ENCODE measurements at regions not wholly inside any gene's neighbourhood (a gene's known extent, or its start where the extent isn't known, plus 50 kb on each side); places are given as distances from the start of the nearest gene placed in this dataset.

DNA sequence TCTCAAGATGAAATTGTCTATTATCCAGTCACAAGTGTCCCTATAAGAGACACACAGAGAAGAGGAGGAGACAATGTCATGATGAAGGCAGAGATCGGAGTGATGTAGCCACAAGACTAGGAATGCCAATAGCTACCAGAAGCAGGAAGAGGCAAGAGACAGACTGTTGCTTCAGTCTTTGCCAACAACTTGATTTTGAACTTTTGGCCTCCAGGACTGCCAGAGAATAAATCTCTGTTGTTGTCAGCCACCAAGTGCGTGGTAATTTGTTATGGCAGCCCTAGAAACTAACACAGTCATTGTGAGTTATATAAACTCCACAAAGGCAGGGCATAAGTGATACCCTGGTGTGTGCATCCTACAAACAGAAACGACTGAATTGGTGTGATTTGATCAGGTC lies 517.0 kb downstream of the BTBD3 start:
- 43 to 44% methylated on average over 3 of the region's 3 CpGs for WGBS, 2 donors

DNA sequence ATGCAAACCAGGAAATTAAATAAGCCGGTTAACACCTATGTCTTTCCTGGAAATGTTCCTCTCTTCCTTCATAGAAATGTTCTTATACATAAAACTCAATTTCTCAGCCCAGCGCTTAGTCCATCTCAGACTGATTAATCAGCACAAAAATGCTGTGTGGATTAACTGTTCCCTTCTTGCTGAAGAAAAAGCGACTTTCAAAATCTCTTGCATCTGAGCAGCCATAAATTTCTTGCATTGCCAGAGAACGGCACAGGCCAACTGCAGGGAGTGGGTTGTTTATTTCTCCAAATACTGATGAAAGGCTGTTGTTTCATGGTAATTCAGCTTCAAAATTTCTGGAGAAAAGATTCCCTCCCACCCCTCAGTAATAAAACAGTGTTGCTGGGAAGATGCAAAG lies 517.6 kb downstream of the BTBD3 start:
- no peak for TF ChIP-seq POLR2A (IDR thresholded peaks at IDR 0.05)
- TF ChIP-seq, protein P1, sequence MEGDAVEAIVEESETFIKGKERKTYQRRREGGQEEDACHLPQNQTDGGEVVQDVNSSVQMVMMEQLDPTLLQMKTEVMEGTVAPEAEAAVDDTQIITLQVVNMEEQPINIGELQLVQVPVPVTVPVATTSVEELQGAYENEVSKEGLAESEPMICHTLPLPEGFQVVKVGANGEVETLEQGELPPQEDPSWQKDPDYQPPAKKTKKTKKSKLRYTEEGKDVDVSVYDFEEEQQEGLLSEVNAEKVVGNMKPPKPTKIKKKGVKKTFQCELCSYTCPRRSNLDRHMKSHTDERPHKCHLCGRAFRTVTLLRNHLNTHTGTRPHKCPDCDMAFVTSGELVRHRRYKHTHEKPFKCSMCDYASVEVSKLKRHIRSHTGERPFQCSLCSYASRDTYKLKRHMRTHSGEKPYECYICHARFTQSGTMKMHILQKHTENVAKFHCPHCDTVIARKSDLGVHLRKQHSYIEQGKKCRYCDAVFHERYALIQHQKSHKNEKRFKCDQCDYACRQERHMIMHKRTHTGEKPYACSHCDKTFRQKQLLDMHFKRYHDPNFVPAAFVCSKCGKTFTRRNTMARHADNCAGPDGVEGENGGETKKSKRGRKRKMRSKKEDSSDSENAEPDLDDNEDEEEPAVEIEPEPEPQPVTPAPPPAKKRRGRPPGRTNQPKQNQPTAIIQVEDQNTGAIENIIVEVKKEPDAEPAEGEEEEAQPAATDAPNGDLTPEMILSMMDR (IDR thresholded peaks at IDR 0.05), result no peak
- Histone ChIP-seq H3K4me3 (peak overlapping the region in 1 of 4 donors; percentile 12), H3K9me3 (no peaks in the 10 kb centered on the region), H3K36me3 (no peaks in the 10 kb centered on the region), H3K27me3 (no peaks in the 10 kb centered on the region), H3K4me1 (no peaks in the 10 kb centered on the region), H3K27ac (peak overlapping the region in 3 of 4 donors; percentile 50 to 67 (median 57))
- intact Hi-C loops (cut with DNase I), result no loop called here
- 37 to 52% methylated on average over 4 of the region's 4 CpGs for WGBS, 2 donors
- no peak for DNase-seq

More for the DNA sequence above, 517.0 kb downstream of the BTBD3 start:
- intact Hi-C loops (cut with DNase I), result no loop called here
- Histone ChIP-seq H3K9me3 (no peaks in the 10 kb centered on the region), H3K36me3 (no peaks in the 10 kb centered on the region), H3K27ac (peak overlapping the region in 3 of 4 donors; percentile 39 to 67 (median 50)), H3K4me1 (no peaks in the 10 kb centered on the region), H3K27me3 (no peaks in the 10 kb centered on the region), H3K4me3 (peak overlapping the region in 1 of 4 donors; percentile 12)
- DNase-seq, result no peak
- no peak for TF ChIP-seq POLR2A (IDR thresholded peaks at IDR 0.05)

DNA sequence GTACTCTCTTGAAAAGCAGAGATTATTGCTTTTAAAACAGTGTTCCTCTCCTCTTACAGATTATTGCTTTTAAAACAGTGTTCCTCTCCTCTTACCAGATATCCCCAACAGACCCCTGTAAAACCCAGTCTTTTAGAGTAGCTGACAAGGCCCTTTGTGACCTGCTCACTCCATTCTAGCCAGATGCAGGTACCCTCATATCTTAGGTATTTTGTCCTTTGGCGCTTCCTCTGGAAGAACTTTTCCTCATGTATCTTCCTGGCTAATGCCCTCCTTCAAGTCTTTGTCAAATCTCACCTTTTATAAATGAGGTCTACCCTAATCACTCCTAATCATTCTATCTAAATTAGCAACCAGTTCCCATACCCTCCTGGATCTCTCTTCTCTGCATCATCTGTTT lies 536.0 kb downstream of the BTBD3 start:
- H3K4me1 ChIP-seq, result no peaks in the 10 kb centered on the region
- no peaks in the 10 kb centered on the region for H3K36me3 ChIP-seq
- DNase-seq, result no peak
- TF ChIP-seq, protein P1 (IDR thresholded peaks at IDR 0.05), result no peak
- no peak for TF ChIP-seq POLR2A (IDR thresholded peaks at IDR 0.05)
- 81 to 83% methylated on average over 1 of the region's 1 CpG for WGBS, 2 donors
- peaks cover 0 to 7% (median 0%) of the 10 kb centered on the region in 3 donors for H3K9me3 ChIP-seq
- intact Hi-C loops (cut with DNase I), result no loop called here
- H3K27ac ChIP-seq, result no peak overlapping the region
- no peaks in the 10 kb centered on the region for H3K27me3 ChIP-seq
- no peak overlapping the region for H3K4me3 ChIP-seq

DNA sequence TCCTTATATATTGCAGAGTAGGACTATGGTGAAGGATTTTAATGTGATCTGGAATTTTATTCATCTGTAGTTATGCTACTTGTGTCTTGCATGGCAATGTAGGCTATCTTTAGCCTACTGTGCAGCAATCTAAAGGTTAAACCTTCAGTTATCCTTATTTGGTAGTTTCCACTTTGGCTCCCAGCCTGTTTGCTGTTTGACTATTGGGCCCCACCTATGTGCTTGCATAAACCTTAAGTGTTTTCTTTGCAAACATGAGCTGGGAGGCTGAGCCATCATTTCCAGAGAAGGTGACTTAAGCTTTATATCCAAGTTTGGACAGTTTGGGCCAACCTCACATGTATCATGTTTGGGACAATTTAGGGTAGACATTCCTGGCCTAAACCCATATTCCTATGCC lies 537.5 kb downstream of the BTBD3 start:
- no peak for TF ChIP-seq POLR2A (IDR thresholded peaks at IDR 0.05)
- Histone ChIP-seq H3K36me3 (no peaks in the 10 kb centered on the region), H3K9me3 (peaks cover 0 to 7% (median 0%) of the 10 kb centered on the region in 3 donors), H3K27me3 (no peaks in the 10 kb centered on the region), H3K4me1 (no peaks in the 10 kb centered on the region), H3K27ac (no peak overlapping the region), H3K4me3 (no peak overlapping the region)
- DNase-seq, result no peak
- intact Hi-C loops (cut with DNase I), result no loop called here

DNA sequence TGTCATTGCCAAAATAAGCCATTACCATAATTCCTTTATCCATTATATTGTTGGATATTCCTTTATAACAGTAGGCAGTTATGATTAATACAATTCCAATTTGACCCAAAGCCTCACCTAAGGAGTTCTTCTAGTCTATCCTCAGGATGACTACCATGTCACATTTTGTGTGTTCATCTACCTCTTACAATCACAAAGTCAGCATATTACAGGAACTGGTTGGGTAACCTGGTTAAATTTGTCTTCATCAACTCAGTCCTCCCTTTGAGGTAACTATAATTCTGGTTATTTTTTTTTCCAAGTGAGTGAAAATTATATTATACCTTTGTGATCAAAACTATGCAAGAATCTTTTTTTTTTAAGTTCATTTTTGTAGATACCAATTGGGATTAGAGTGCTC lies 540.5 kb downstream of the BTBD3 start:
- intact Hi-C loops (cut with DNase I), result no loop called here
- Histone ChIP-seq H3K27ac (no peak overlapping the region), H3K4me1 (no peaks in the 10 kb centered on the region), H3K4me3 (no peak overlapping the region), H3K36me3 (no peaks in the 10 kb centered on the region), H3K9me3 (no peaks in the 10 kb centered on the region), H3K27me3 (no peaks in the 10 kb centered on the region)
- DNase-seq, result no peak
- TF ChIP-seq POLR2A (IDR thresholded peaks at IDR 0.05), result no peak
- TF ChIP-seq, protein P1 (IDR thresholded peaks at IDR 0.05), result no peak

DNA sequence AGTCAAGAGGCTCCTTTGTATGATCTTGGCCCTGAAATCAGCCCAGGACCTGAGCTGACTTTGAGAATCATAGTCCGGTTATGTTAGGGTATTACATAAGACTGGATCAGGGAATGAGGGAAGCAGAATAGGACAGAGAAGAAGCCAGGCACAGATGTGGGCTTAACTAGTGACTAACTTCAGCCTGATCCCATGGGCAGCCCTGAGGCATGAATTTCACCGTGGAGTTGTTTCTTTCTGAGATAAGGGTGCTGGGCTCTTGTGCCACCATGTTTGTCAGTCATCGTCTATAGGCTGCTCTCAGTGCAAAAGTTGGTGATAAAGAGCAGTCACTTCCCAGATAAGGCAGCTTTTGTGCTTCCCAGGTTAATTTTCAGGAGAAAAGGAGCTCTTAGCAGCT lies 544.7 kb upstream of the SPTLC3 start:
- DNase-seq, result no peak
- Histone ChIP-seq H3K4me3 (no peak overlapping the region), H3K4me1 (no peaks in the 10 kb centered on the region), H3K9me3 (no peaks in the 10 kb centered on the region), H3K36me3 (no peaks in the 10 kb centered on the region), H3K27ac (no peak overlapping the region), H3K27me3 (no peaks in the 10 kb centered on the region)
- TF ChIP-seq, protein P1 (IDR thresholded peaks at IDR 0.05), result no peak
- TF ChIP-seq POLR2A (IDR thresholded peaks at IDR 0.05), result no peak
- 73 to 81% methylated on average over 2 to 3 of the region's 3 CpGs for WGBS, 2 donors
- intact Hi-C loops (cut with DNase I), result no loop called here
